ENCODE measurements at regions not wholly inside any gene's neighbourhood (a gene's known extent, or its start where the extent isn't known, plus 50 kb on each side); places are given as distances from the start of the nearest gene placed in this dataset.

DNA sequence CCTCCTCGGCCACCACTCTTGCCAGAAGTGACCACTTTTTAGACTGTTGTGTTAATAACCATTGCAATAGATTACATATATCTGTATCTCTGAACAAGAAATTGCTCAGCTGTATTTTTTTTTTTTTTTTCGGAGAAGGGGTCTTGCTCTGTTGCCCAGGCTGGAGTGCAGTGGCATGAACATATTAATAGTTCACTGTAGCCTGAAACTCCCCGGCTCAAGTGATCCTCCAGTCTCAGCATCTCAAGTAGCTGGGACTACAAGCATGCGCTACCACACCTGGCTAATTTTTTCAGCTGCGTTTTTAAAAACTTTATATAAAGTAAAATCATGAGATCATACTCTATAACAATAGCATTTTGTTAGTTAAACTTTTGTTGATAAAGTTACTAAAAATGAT, 609.0 kb downstream of the ZNF385D start:
- ChIA-PET CTCF (no interaction called here), POLR2A (no interaction called here)
- no peaks in the 10 kb centered on the region for H3K9me3 ChIP-seq (ENCODE audit: control insufficient read depth, insufficient read depth, low read depth, low read length)

DNA sequence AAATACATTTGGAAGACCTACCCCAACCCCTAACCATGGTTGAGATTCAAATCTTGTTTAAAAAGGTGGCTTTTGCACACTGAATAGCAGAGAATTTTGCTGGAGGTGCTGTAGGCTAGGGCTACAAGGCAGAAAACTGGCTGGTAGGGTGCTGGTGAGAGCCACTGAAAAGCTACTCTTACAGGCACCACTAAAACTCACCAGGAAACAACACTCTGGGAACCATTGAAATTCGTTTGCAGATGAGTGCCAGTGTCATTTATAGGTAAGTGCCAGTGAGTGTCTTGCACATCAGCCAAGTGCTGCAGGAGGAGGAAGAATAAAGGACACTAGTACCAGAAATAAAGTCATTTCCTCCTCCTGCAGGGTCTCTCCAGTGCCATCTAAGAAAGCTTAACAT, 610.2 kb downstream of the ZNF385D start:
- no peak overlapping the region for H3K27ac ChIP-seq (ENCODE audit: extremely low read depth, low read depth, low read length)
- CTCF ChIA-PET: no interaction called here

More for the DNA sequence above, 609.0 kb downstream of the ZNF385D start:
- Histone ChIP-seq H3K4me3 (ENCODE audit: low read depth, low read length) (no peak overlapping the region), H3K27ac (ENCODE audit: extremely low read depth, low read depth, low read length) (no peak overlapping the region), H3K36me3 (ENCODE audit: control insufficient read depth in 2 of 2, insufficient read depth in 1 of 2, low read length in 2 of 2) (no peaks in the 10 kb centered on the region), H3K4me1 (ENCODE audit: control insufficient read depth, insufficient read depth, low read length) (no peaks in the 10 kb centered on the region)
- no peak for TF ChIP-seq ZNF621 (tag by site-specific recombination; IDR thresholded peaks at IDR 0.05)
- TF ChIP-seq YY1 (tag by site-specific recombination; IDR thresholded peaks at IDR 0.05): no peak

DNA sequence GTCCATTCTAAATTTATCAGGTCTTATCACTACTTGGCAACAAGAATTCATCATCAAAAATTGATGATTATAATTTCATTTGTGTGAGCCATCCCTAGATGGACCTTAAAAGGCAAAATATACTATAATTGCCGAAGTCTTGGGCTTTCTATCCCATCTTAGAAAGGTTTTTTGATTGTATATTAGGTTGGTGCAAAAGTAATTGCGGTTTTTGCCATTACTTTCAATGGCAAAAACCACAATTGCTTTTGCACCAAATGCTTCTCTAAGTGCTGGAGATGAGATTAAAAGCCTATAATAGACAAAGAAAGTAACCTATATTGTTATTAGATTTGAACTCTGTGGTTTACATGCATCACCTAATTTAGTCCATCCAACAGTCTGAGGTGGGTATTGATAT, 612.9 kb downstream of the ZNF385D start:
- ChIA-PET CTCF (no interaction called here), POLR2A (no interaction called here)
- H3K9me3 ChIP-seq (ENCODE audit: control insufficient read depth, insufficient read depth, low read depth, low read length): no peaks in the 10 kb centered on the region
- H3K27ac ChIP-seq (ENCODE audit: extremely low read depth, low read depth, low read length): no peak overlapping the region
- no peaks in the 10 kb centered on the region for H3K36me3 ChIP-seq (ENCODE audit: control insufficient read depth in 2 of 2, insufficient read depth in 1 of 2, low read length in 2 of 2)
- H3K4me3 ChIP-seq (ENCODE audit: low read depth, low read length): no peak overlapping the region
- no peaks in the 10 kb centered on the region for H3K4me1 ChIP-seq (ENCODE audit: control insufficient read depth, insufficient read depth, low read length)
- TF ChIP-seq ZBTB8A (tag by site-specific recombination; IDR thresholded peaks at IDR 0.05) (no peak), ZNF626 (tag by site-specific recombination; IDR thresholded peaks at IDR 0.05) (no peak), ZNF704 (tag by site-specific recombination; IDR thresholded peaks at IDR 0.05) (no peak), EGR2 (tag by site-specific recombination; IDR thresholded peaks at IDR 0.05; ENCODE audit: low read depth) (no peak), TCF7L2 (IDR thresholded peaks at IDR 0.05; ENCODE audit: borderline replicate concordance, low read depth, low read length) (no peak), KLF16 (tag by site-specific recombination; IDR thresholded peaks at IDR 0.05) (no peak), GLI2 (tag by site-specific recombination; IDR thresholded peaks at IDR 0.05; ENCODE audit: borderline replicate concordance, low read depth) (no peak), ZNF514 (tag by site-specific recombination; IDR thresholded peaks at IDR 0.05) (no peak), ZNF10 (tag by site-specific recombination; IDR thresholded peaks at IDR 0.05) (no peak), TRIM28 (IDR thresholded peaks at IDR 0.05; ENCODE audit: borderline replicate concordance, low read length) (no peak), ZNF350 (tag by site-specific recombination; IDR thresholded peaks at IDR 0.05) (no peak), ZNF792 (tag by site-specific recombination; IDR thresholded peaks at IDR 0.05) (no peak), KLF1 (tag by site-specific recombination; IDR thresholded peaks at IDR 0.05) (no peak)
- TF ChIP-seq, protein P1, sequence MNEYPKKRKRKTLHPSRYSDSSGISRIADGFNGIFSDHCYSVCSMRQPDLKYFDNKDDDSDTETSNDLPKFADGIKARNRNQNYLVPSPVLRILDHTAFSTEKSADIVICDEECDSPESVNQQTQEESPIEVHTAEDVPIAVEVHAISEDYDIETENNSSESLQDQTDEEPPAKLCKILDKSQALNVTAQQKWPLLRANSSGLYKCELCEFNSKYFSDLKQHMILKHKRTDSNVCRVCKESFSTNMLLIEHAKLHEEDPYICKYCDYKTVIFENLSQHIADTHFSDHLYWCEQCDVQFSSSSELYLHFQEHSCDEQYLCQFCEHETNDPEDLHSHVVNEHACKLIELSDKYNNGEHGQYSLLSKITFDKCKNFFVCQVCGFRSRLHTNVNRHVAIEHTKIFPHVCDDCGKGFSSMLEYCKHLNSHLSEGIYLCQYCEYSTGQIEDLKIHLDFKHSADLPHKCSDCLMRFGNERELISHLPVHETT (tag by site-specific recombination; IDR thresholded peaks at IDR 0.05): no peak

More for the DNA sequence above, 610.2 kb downstream of the ZNF385D start:
- POLR2A ChIA-PET: no interaction called here
- H3K4me3 ChIP-seq (ENCODE audit: low read depth, low read length): no peak overlapping the region
- no peaks in the 10 kb centered on the region for H3K9me3 ChIP-seq (ENCODE audit: control insufficient read depth, insufficient read depth, low read depth, low read length)
- TF ChIP-seq SP7 (tag by site-specific recombination; IDR thresholded peaks at IDR 0.05): no peak
- TF ChIP-seq ZNF16 (tag by site-specific recombination; IDR thresholded peaks at IDR 0.05; ENCODE audit: low read depth): no peak
- TF ChIP-seq ZNF391 (tag by site-specific recombination; IDR thresholded peaks at IDR 0.05; ENCODE audit: borderline replicate concordance, low read depth): no peak
- TF ChIP-seq, protein P2, sequence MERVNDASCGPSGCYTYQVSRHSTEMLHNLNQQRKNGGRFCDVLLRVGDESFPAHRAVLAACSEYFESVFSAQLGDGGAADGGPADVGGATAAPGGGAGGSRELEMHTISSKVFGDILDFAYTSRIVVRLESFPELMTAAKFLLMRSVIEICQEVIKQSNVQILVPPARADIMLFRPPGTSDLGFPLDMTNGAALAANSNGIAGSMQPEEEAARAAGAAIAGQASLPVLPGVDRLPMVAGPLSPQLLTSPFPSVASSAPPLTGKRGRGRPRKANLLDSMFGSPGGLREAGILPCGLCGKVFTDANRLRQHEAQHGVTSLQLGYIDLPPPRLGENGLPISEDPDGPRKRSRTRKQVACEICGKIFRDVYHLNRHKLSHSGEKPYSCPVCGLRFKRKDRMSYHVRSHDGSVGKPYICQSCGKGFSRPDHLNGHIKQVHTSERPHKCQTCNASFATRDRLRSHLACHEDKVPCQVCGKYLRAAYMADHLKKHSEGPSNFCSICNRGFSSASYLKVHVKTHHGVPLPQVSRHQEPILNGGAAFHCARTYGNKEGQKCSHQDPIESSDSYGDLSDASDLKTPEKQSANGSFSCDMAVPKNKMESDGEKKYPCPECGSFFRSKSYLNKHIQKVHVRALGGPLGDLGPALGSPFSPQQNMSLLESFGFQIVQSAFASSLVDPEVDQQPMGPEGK (tag by site-specific recombination; IDR thresholded peaks at IDR 0.05): no peak
- TF ChIP-seq PRDM1 (tag by site-specific recombination; IDR thresholded peaks at IDR 0.05): no peak
- no peak for TF ChIP-seq ZNF2 (tag by site-specific recombination; IDR thresholded peaks at IDR 0.05)
- no peak for TF ChIP-seq ZFP3 (tag by site-specific recombination; IDR thresholded peaks at IDR 0.05; ENCODE audit: low read depth)
- TF ChIP-seq ZNF423 (tag by site-specific recombination; IDR thresholded peaks at IDR 0.05): no peak
- no peak for TF ChIP-seq ZNF776 (tag by site-specific recombination; IDR thresholded peaks at IDR 0.05; ENCODE audit: borderline replicate concordance)
- TF ChIP-seq, protein P3, sequence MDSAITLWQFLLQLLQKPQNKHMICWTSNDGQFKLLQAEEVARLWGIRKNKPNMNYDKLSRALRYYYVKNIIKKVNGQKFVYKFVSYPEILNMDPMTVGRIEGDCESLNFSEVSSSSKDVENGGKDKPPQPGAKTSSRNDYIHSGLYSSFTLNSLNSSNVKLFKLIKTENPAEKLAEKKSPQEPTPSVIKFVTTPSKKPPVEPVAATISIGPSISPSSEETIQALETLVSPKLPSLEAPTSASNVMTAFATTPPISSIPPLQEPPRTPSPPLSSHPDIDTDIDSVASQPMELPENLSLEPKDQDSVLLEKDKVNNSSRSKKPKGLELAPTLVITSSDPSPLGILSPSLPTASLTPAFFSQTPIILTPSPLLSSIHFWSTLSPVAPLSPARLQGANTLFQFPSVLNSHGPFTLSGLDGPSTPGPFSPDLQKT (IDR thresholded peaks at IDR 0.05; ENCODE audit: borderline replicate concordance, low read depth, low read length): no peak
- TF ChIP-seq CTCF (tag by site-specific recombination; IDR thresholded peaks at IDR 0.05): no peak
- H3K36me3 ChIP-seq (ENCODE audit: control insufficient read depth in 2 of 2, insufficient read depth in 1 of 2, low read length in 2 of 2): no peaks in the 10 kb centered on the region
- no peaks in the 10 kb centered on the region for H3K4me1 ChIP-seq (ENCODE audit: control insufficient read depth, insufficient read depth, low read length)
